GM10266 (cell line): ENCODE measurements at regions not wholly inside any gene's neighbourhood (a gene's known extent, or its start where the extent isn't known, plus 50 kb on each side); places are given as distances from the start of the nearest gene placed in this dataset.

ENCODE experiments used
- DNase-seq: peaks from one replicate; pipeline ENCODE4 v3.0.0; 2012; ENCODE audit errors: extremely low spot score
- CTCF ChIP-seq: IDR thresholded peaks from 2 replicates; pipeline ENCODE4 v1.5.1; 2012; ENCODE audit warnings: mild to moderate bottlenecking, low read depth; ENCODE audit not compliant: control insufficient read depth, insufficient read depth; ENCODE audit errors: missing control alignments

GRCh38 chr4:27703771-27704170 lies 843.1 kb downstream of the STIM2 start:
- TF ChIP-seq CTCF = no peak
- no peak for DNase-seq

GRCh38 chr4:27711041-27711440 lies 850.4 kb downstream of the STIM2 start:
- TF ChIP-seq CTCF = no peak
- no peak for DNase-seq

- no peak for DNase-seq
- TF ChIP-seq CTCF = no peak
These were observed 853.4 kb downstream of the STIM2 start for GRCh38 chr4:27714073-27714472.

- DNase-seq = no peak
- TF ChIP-seq CTCF = no peak
These were observed 856.2 kb downstream of the STIM2 start for GRCh38 chr4:27716693-27717430.

GRCh38 chr4:27717431-27717755 lies 856.8 kb downstream of the STIM2 start:
- no peak for TF ChIP-seq CTCF
- DNase-seq = no peak

GRCh38 chr4:27720010-27720766 lies 859.5 kb downstream of the STIM2 start:
- no peak for TF ChIP-seq CTCF
- DNase-seq = no peak

- no peak for DNase-seq
- TF ChIP-seq CTCF = no peak
These were observed 860.6 kb downstream of the STIM2 start for GRCh38 chr4:27721193-27721592.
